Lower leg skin (tissue), 4 donors: ENCODE measurements at regions not wholly inside any gene's neighbourhood (a gene's known extent, or its start where the extent isn't known, plus 50 kb on each side); places are given as distances from the start of the nearest gene placed in this dataset.
"Not testable (repeated sequence)": the region's sequence is repeated elsewhere in the genome, so short reads cannot be mapped to it uniquely, and the experiment has no call there.

Experiments
- DNase-seq, 2 donors: peaks; one replicate each; pipeline ENCODE4 v3.0.0-alpha.2; 2019; ENCODE audit warnings: low spot score in 2 of 2
- H3K4me3 ChIP-seq: fragments of 200-600 bp; sonication (generic); 2 replicates; pipeline ENCODE4 v1.5.1; 2017; ENCODE audit warnings: mild to moderate bottlenecking, low read depth; ENCODE audit not compliant: poor library complexity, severe bottlenecking
- CTCF ChIP-seq, 3 donors: fragments of 450-650 bp; IDR thresholded peaks; one replicate each; pipeline ENCODE4 v1.5.1; 2016; ENCODE audit warnings: antibody characterized with exemption in 3 of 3, mild to moderate bottlenecking in 3 of 3, moderate library complexity in 2 of 3
- POLR2A ChIP-seq, 2 donors: fragments of 450-650 bp; IDR thresholded peaks; one replicate each; pipeline ENCODE4 v1.6.1; 2016 to 2017; ENCODE audit warnings: antibody characterized with exemption in 2 of 2, mild to moderate bottlenecking in 1 of 2, moderate library complexity in 1 of 2
- WGBS, 2 donors: methylation state at CpG; one replicate each; pipeline ENCODE4 v1.1.5; 2018; 5-methylcytosine and 5-hydroxymethylcytosine counted together
- intact Hi-C: fragments of 100-400 bp; cut with DNase I; formaldehyde crosslinking; loops from one replicate; pipeline ENCODE4 v1.15.0; 2023; ENCODE audit warnings: low total_unique reads

- 63 to 74% methylated on average over 3 of the region's 3 CpGs for WGBS, 2 donors
- intact Hi-C loops, result no loop called here
- TF ChIP-seq CTCF (IDR thresholded peaks at IDR 0.05) (no peak), POLR2A (IDR thresholded peaks at IDR 0.05) (no peak)
- no peak for DNase-seq
- no peak overlapping the region for H3K4me3 ChIP-seq
Measured at GRCh38 chr4:110867251-110867960, 244.5 kb upstream of the PITX2 start.

- TF ChIP-seq CTCF (IDR thresholded peaks at IDR 0.05) (no peak), POLR2A (IDR thresholded peaks at IDR 0.05) (no peak)
- intact Hi-C loops, result no loop called here
- 86 to 88% methylated on average over 2 of the region's 2 CpGs for WGBS, 2 donors
- H3K4me3 ChIP-seq, result no peak overlapping the region
- DNase-seq, result no peak
Measured at GRCh38 chr4:110867981-110868720, 245.3 kb upstream of the PITX2 start.

- TF ChIP-seq CTCF (IDR thresholded peaks at IDR 0.05), result no peak
- TF ChIP-seq POLR2A (IDR thresholded peaks at IDR 0.05), result no peak
- intact Hi-C loops, result no loop called here
- H3K4me3 ChIP-seq, result no peak overlapping the region
- DNase-seq, result no peak
- WGBS, 2 donors, result 14 to 17% methylated on average over 2 of the region's 2 CpGs
Measured at GRCh38 chr4:110869114-110869513, 246.2 kb upstream of the PITX2 start.

- H3K4me3 ChIP-seq, result no peak overlapping the region
- TF ChIP-seq POLR2A (IDR thresholded peaks at IDR 0.05) (no peak), CTCF (IDR thresholded peaks at IDR 0.05) (no peak)
- intact Hi-C loops, result no loop called here
Measured at GRCh38 chr4:110869862-110870572, 247.1 kb upstream of the PITX2 start.

GRCh38 chr4:110876214-110876613, 253.3 kb upstream of the PITX2 start:
- intact Hi-C loops, DNase-seq, H3K4me3 ChIP-seq: not testable (repeated sequence)
- 77 to 88% methylated on average over 17 of the region's 18 CpGs for WGBS, 2 donors

More at GRCh38 chr4:110869862-110870572, 247.1 kb upstream of the PITX2 start:
- WGBS, 2 donors, result 57 to 72% methylated on average over 1 of the region's 1 CpG
- no peak for DNase-seq

- 81 to 86% methylated on average over 1 of the region's 1 CpG for WGBS, 2 donors
- intact Hi-C loops, result no loop called here
- no peak overlapping the region for H3K4me3 ChIP-seq
- DNase-seq, result no peak
- no peak for TF ChIP-seq CTCF (IDR thresholded peaks at IDR 0.05)
- TF ChIP-seq POLR2A (IDR thresholded peaks at IDR 0.05), result no peak
Measured at GRCh38 chr4:110876866-110877265, 254.0 kb upstream of the PITX2 start.
